Activated CD4-positive, alpha-beta T cell treated with anti-CD3 and anti-CD28 coated beads for 36 hours (primary cell): ENCODE measurements at regions not wholly inside any gene's neighbourhood (a gene's known extent, or its start where the extent isn't known, plus 50 kb on each side); places are given as distances from the start of the nearest gene placed in this dataset.

ENCODE experiments used
- ATAC-seq: fragments of 200-7000 bp; cut with Tn5 transposase; one replicate; pipeline ENCODE4 v1.10.0; 2021; ENCODE audit warnings: mild to moderate bottlenecking, moderate library complexity
- CTCF ChIA-PET: fragments of 350-600 bp; sonication (Branson Sonifier 250); formaldehyde crosslinking; loops from one replicate; lab custom pipeline; 2021; ENCODE audit warnings: antibody characterized with exemption; lab: Charles Lee
- POLR2A ChIA-PET: fragments of 350-600 bp; sonication (Branson Sonifier 250); formaldehyde crosslinking; loops from one replicate; lab custom pipeline; 2021; ENCODE audit warnings: antibody characterized with exemption, inconsistent platforms; lab: Charles Lee
- DNase-seq: peaks from one replicate; pipeline ENCODE4 v3.0.0-alpha.2; 2020
- H3K27ac Mint-ChIP-seq: one replicate; pipeline ENCODE4 v1.8.0; 2021; ENCODE audit warnings: mixed read lengths
- H3K27me3 Mint-ChIP-seq: one replicate; pipeline ENCODE4 v1.8.0; 2021; ENCODE audit warnings: mixed read lengths
- H3K36me3 Mint-ChIP-seq: one replicate; pipeline ENCODE4 v1.8.0; 2021; ENCODE audit warnings: low read depth, mixed read lengths
- H3K4me1 Mint-ChIP-seq: one replicate; pipeline ENCODE4 v1.8.0; 2021; ENCODE audit warnings: mixed read lengths
- H3K4me3 Mint-ChIP-seq: one replicate; pipeline ENCODE4 v1.8.0; 2021; ENCODE audit warnings: mild to moderate bottlenecking, moderate library complexity, mixed read lengths
- H3K9me3 Mint-ChIP-seq: one replicate; pipeline ENCODE4 v1.8.0; 2021; ENCODE audit warnings: low read depth, mixed read lengths
- intact Hi-C, 2 experiments: fragments of 100-400 bp; cut with DNase I in 1 of 2; cut with micrococcal nuclease in 1 of 2; formaldehyde crosslinking; loops; one replicate each; pipeline versions ENCODE4 v1.14.2 to v1.15.1; 2022 to 2024; cut with DNase I, micrococcal nuclease

DNA sequence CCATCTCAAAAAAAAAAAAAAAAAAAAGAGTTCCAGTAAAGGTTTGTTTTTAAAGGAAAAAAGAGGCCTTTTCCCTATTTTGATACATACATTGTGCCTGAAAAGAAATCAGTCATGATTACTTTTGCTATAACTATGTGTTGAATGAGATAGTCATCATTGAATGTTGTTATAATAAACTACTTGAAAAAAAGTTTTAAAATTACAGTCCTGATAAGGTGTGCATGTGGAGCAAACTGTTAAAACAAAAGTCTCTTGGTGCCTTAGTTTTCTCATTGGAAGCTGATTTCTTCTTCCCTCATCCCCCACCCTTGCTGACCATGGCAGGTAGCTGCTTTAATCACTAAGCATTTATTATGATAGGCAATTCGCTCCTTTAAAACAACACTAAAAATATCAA lies 172.3 kb upstream of the TBCA start:
- intact Hi-C loops: no loop called here
- POLR2A ChIA-PET: no interaction called here
- CTCF ChIA-PET: no interaction called here
- peaks cover 15% of the 10 kb centered on the region for H3K27me3 Mint-ChIP-seq
- H3K27ac Mint-ChIP-seq: no peak overlapping the region
- no peak for DNase-seq
- no peaks in the 10 kb centered on the region for H3K4me1 Mint-ChIP-seq
- no peak overlapping the region for H3K4me3 Mint-ChIP-seq
- ATAC-seq: no peak
- H3K36me3 Mint-ChIP-seq: no peaks in the 10 kb centered on the region
- no peaks in the 10 kb centered on the region for H3K9me3 Mint-ChIP-seq

DNA sequence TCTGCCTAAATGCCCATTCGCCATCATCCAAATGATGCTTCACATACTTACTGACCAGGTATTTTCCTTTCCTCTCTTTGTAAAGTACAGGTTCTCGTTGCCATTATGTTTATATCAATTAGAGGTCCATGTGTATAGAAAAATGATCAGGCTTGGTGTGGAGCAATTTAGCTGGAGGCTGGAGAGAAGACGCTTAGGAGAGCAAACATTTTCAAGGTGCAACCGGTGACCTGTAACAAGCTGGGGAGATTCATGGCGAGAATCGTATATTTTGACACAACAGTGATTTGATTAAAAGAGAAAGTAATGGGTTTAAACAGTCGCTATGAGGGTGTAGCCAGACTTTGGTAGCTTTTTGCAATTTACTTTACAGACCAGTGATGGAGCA lies 170.9 kb upstream of the TBCA start:
- no peaks in the 10 kb centered on the region for H3K9me3 Mint-ChIP-seq
- peaks cover 21% of the 10 kb centered on the region for H3K27me3 Mint-ChIP-seq
- H3K4me1 Mint-ChIP-seq: no peaks in the 10 kb centered on the region
- no peak overlapping the region for H3K27ac Mint-ChIP-seq
- ChIA-PET POLR2A (no interaction called here), CTCF (no interaction called here)
- H3K36me3 Mint-ChIP-seq: no peaks in the 10 kb centered on the region
- no peak for ATAC-seq
- no peak for DNase-seq
- H3K4me3 Mint-ChIP-seq: no peak overlapping the region
- intact Hi-C loops: no loop called here

- Mint-ChIP-seq H3K27ac (no peak overlapping the region), H3K36me3 (no peaks in the 10 kb centered on the region), H3K27me3 (peaks cover 24% of the 10 kb centered on the region), H3K4me3 (no peak overlapping the region), H3K9me3 (no peaks in the 10 kb centered on the region), H3K4me1 (no peaks in the 10 kb centered on the region)
- DNase-seq (no peak), ATAC-seq (no peak)
- CTCF ChIA-PET: no interaction called here
- POLR2A ChIA-PET: no interaction called here
- intact Hi-C loops: no loop called here
Observed at GRCh38 chr5:77946381-77947040, 170.4 kb upstream of the TBCA start.

DNA sequence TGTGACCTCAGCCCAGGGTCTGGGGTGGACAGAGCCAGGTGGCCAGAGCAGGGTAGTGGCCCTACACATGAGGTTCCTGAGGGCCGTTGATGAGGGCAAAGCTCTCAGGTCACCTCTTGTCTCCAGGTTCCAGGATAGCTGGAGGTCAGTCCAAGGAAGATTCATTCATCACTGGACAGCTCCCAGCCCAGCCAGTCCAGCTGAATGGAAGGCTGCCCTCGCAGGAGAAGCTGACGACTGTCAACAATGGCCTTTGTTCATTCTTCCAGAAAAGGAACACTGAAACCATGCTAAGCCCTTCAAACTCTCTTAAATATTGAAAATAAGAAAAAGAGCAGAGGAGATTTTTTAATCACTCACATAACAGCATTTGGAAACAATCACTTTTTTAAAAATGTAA lies 169.7 kb upstream of the TBCA start:
- POLR2A ChIA-PET: no interaction called here
- no peak overlapping the region for H3K4me3 Mint-ChIP-seq
- no peaks in the 10 kb centered on the region for H3K36me3 Mint-ChIP-seq
- H3K27me3 Mint-ChIP-seq: peaks cover 27% of the 10 kb centered on the region
- H3K27ac Mint-ChIP-seq: no peak overlapping the region
- H3K9me3 Mint-ChIP-seq: no peaks in the 10 kb centered on the region
- intact Hi-C loops: no loop called here
- H3K4me1 Mint-ChIP-seq: no peaks in the 10 kb centered on the region
- DNase-seq (no peak), ATAC-seq (no peak)
- CTCF ChIA-PET: no interaction called here

DNA sequence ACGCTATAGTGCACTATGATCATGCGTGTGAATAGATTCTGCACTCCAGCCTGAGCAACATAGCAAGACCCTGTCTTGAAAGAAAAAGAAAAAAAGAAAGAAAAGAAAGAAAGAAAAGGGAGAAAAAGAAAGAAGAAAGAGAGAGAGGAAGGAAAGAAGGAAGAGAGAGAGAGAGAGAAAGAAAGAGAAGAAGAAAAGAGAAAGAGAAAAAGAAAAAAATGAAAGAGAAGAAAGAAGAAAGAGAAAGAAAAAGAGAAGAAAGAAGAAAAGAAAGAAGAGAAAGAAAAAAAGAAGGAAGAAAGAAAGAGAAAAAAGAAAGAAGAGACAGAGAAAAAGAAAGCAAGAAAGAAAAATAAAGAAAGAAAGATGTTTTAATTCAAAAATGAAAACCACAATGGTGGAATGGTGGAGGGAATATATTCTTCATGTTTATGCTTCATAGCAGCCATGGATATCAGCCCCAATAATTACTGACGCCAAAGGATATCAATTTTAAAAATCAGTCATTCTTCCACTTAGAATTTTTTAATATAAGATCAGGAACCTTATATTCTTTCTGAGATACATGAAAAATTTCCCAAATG lies 168.7 kb upstream of the TBCA start:
- H3K27me3 Mint-ChIP-seq: peaks cover 29% of the 10 kb centered on the region
- ChIA-PET CTCF (no interaction called here), POLR2A (no interaction called here)
- no peaks in the 10 kb centered on the region for H3K36me3 Mint-ChIP-seq
- intact Hi-C loops: no loop called here
- ATAC-seq: no peak
- no peaks in the 10 kb centered on the region for H3K4me1 Mint-ChIP-seq
- no peak overlapping the region for H3K27ac Mint-ChIP-seq
- peaks cover 1% of the 10 kb centered on the region for H3K9me3 Mint-ChIP-seq
- DNase-seq: no peak
- no peak overlapping the region for H3K4me3 Mint-ChIP-seq

GRCh38 chr5:77943851-77944250 lies 167.7 kb upstream of the TBCA start:
- POLR2A ChIA-PET: no interaction called here
- intact Hi-C loops: no loop called here
- H3K9me3 Mint-ChIP-seq: peaks cover 1% of the 10 kb centered on the region
- no peaks in the 10 kb centered on the region for H3K36me3 Mint-ChIP-seq
- H3K27ac Mint-ChIP-seq: no peak overlapping the region
- no peaks in the 10 kb centered on the region for H3K4me1 Mint-ChIP-seq
- DNase-seq (no peak), ATAC-seq (no peak)
- CTCF ChIA-PET: interaction anchor here (0.6 to 1.7 kb wide), 3 partner anchors 9 to 30 kb away, joined by 3 to 6 read pairs (median 4); no protein-coding TSS in a partner anchor
- H3K4me3 Mint-ChIP-seq: no peak overlapping the region
- H3K27me3 Mint-ChIP-seq: peaks cover 26% of the 10 kb centered on the region

- Mint-ChIP-seq H3K9me3 (peaks cover 1% of the 10 kb centered on the region), H3K4me3 (no peak overlapping the region), H3K36me3 (no peaks in the 10 kb centered on the region), H3K4me1 (peaks cover 2% of the 10 kb centered on the region), H3K27me3 (peaks cover 26% of the 10 kb centered on the region), H3K27ac (no peak overlapping the region)
- no peak for ATAC-seq
- intact Hi-C loops: no loop called here
- POLR2A ChIA-PET: no interaction called here
- DNase-seq: no peak
- CTCF ChIA-PET: interaction anchor here (0.9 to 1.7 kb wide), 4 partner anchors 10 to 127 kb away, joined by 3 to 6 read pairs (median 4); no protein-coding TSS in a partner anchor
Observed at GRCh38 chr5:77942578-77943239, 166.6 kb upstream of the TBCA start.

DNA sequence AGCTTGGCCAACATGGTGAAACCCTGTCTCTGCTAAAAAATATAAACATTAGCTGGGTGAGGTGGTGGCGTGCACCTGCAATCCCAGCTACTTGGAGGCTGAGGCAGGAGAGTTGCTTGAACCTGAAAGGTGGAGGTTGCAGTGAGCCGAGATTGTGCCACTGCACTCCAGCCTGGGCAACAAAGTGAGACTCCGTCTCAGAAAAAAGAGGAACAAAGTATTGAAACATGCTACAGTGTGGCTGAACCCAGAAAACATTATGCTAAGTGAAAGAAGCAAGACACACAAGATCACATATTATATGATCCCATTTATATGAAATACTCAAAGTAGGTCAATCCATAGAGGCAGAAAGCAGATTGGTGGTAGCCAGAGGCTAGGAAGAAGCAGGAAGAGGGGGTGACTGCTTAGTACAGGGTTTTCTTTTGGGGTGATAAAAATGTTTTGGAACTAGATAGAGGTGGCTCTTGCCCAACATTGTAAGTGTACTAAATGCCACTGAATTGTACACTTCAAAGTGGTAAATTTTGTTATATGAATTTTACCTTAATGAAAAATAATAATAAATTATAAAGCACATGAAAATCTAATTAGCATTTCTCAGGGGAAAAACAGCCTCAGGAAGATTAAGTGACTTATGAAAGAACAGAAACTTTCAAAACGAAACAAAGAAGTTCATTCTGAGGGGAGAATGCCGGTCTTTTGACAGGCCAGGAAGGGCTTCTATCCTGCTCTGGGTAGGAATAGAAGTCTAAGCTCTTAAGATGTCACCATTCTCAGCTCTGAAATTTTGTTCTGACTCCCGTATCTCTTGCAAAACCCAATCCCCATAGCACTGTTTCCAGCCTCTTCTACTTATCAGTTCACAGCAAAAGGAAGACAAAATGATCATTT lies 161.1 kb upstream of the TBCA start:
- H3K4me1 Mint-ChIP-seq: peaks cover 22% of the 10 kb centered on the region
- ChIA-PET POLR2A (no interaction called here), CTCF (no interaction called here)
- H3K36me3 Mint-ChIP-seq: no peaks in the 10 kb centered on the region
- peaks cover 1% of the 10 kb centered on the region for H3K9me3 Mint-ChIP-seq
- DNase-seq (no peak), ATAC-seq (no peak)
- intact Hi-C loops: loop anchor here in 1 of 2 experiments (5.0 kb wide), 1 partner anchor 55 kb away; no protein-coding TSS in a partner anchor
- peaks cover 17% of the 10 kb centered on the region for H3K27me3 Mint-ChIP-seq
- no peak overlapping the region for H3K4me3 Mint-ChIP-seq
- H3K27ac Mint-ChIP-seq: peak overlapping the region; percentile 11

DNA sequence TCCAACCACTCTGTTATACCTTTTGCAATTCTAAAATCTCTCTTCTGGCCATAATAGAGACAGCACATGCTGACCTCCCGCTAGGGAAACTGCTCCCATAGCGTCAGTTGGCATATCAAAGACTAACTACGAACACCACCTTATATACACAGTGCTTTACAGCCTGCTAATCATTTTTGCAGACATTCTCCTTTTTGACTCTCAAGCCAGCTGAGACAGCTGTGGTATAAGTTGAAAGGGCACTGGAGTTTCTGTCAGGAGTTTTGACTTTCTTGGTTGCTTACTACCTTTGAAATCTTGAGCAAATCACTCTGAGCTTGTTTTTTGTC lies 160.2 kb upstream of the TBCA start:
- intact Hi-C loops: loop anchor here in 1 of 2 experiments (5.0 kb wide), 1 partner anchor 54 kb away; no protein-coding TSS in a partner anchor
- peak overlapping the region; percentile 15 for H3K4me3 Mint-ChIP-seq
- DNase-seq (no peak), ATAC-seq (peak; percentile 28)
- peaks cover 11% of the 10 kb centered on the region for H3K27me3 Mint-ChIP-seq
- ChIA-PET POLR2A (no interaction called here), CTCF (interaction anchor here (1.1 kb wide), 1 partner anchor 11 kb away, joined by 3 read pairs; no protein-coding TSS in a partner anchor)
- H3K9me3 Mint-ChIP-seq: peaks cover 1% of the 10 kb centered on the region
- no peaks in the 10 kb centered on the region for H3K36me3 Mint-ChIP-seq
- H3K4me1 Mint-ChIP-seq: peaks cover 22% of the 10 kb centered on the region
- H3K27ac Mint-ChIP-seq: peak overlapping the region; percentile 81

GRCh38 chr5:77935506-77936364 lies 159.6 kb upstream of the TBCA start:
- intact Hi-C loops: loop anchor here in 1 of 2 experiments (5.0 kb wide), 1 partner anchor 53 kb away; no protein-coding TSS in a partner anchor
- ChIA-PET CTCF (interaction anchor here (0.7 to 1.1 kb wide), 2 partner anchors 10 to 75 kb away, joined by 3 read pairs; no protein-coding TSS in a partner anchor), POLR2A (interaction anchor here (0.5 kb wide), 1 partner anchor 27 kb away, joined by 3 read pairs; no protein-coding TSS in a partner anchor)
- Mint-ChIP-seq H3K27me3 (peaks cover 8% of the 10 kb centered on the region), H3K4me3 (peak overlapping the region; percentile 15), H3K36me3 (no peaks in the 10 kb centered on the region), H3K27ac (peak overlapping the region; percentile 81), H3K4me1 (peaks cover 22% of the 10 kb centered on the region), H3K9me3 (peaks cover 1% of the 10 kb centered on the region)
- DNase-seq (peak; percentile 61), ATAC-seq (peak; percentile 91)
